PC-3 (cell line): ENCODE measurements at regions not wholly inside any gene's neighbourhood (a gene's known extent, or its start where the extent isn't known, plus 50 kb on each side); places are given as distances from the start of the nearest gene placed in this dataset.

Source experiments
- ATAC-seq: fragments of 200-7000 bp; cut with Tn5 transposase; 2 replicates; pipeline ENCODE4 v1.9.1; 2020; ENCODE audit warnings: mild to moderate bottlenecking, moderate library complexity
- BruUV-seq: library from RNA; stranded (reverse); fragments of 400-500 nt; replicated peaks from 2 replicates; lab custom pipeline; 2021; lab: Mats Ljungman, UMichigan
- CTCF ChIA-PET: fragments of 300-600 bp; sonication (Branson Sonifier 250); formaldehyde crosslinking; loops from one replicate; lab custom pipeline; 2022; ENCODE audit warnings: antibody characterized with exemption; lab: Charles Lee
- POLR2A ChIA-PET: fragments of 300-600 bp; sonication (Branson Sonifier 250); formaldehyde crosslinking; loops from one replicate; lab custom pipeline; 2022; ENCODE audit warnings: antibody characterized with exemption; ENCODE audit not compliant: unreplicated experiment; lab: Charles Lee
- DNase-seq: peaks from one replicate; pipeline ENCODE4 v3.0.0-alpha.2; 2015
- H2AFZ ChIP-seq: fragments of 300-600 bp; sonication (generic); 2 replicates; pipeline ENCODE4 v1.6.0; 2016; ENCODE audit warnings: antibody characterized with exemption, low read length
- H3F3A ChIP-seq: fragments of 300-600 bp; sonication (generic); one replicate; pipeline ENCODE4 v1.6.0; 2017; ENCODE audit warnings: antibody characterized with exemption, low read length, control low read depth, mild to moderate bottlenecking; ENCODE audit not compliant: unreplicated experiment
- H3K27ac ChIP-seq: fragments of 300-600 bp; sonication (generic); 2 replicates; pipeline ENCODE4 v1.5.1; 2016; ENCODE audit warnings: mild to moderate bottlenecking, low read length
- H3K27me3 ChIP-seq: fragments of 300-600 bp; sonication (generic); 2 replicates; pipeline ENCODE4 v1.6.1; 2016; ENCODE audit warnings: low read length, mixed read lengths
- H3K36me3 ChIP-seq: fragments of 300-600 bp; sonication (generic); 2 replicates; pipeline ENCODE4 v1.6.1; 2016; ENCODE audit warnings: low read depth, mixed run types, low read length, mixed read lengths
- H3K4me1 ChIP-seq: fragments of 300-600 bp; sonication (generic); 2 replicates; pipeline ENCODE4 v1.5.1; 2016; ENCODE audit warnings: low read length; ENCODE audit not compliant: insufficient read depth
- H3K4me2 ChIP-seq: fragments of 300-600 bp; sonication (generic); 2 replicates; pipeline ENCODE4 v1.6.0; 2016; ENCODE audit warnings: low read length
- H3K4me3 ChIP-seq: fragments of 300-600 bp; sonication (generic); 2 replicates; pipeline ENCODE4 v1.5.1; 2016; ENCODE audit warnings: mild to moderate bottlenecking, low read length, mixed read lengths
- H3K79me2 ChIP-seq: fragments of 300-600 bp; sonication (generic); 2 replicates; pipeline ENCODE4 v1.6.1; 2017; ENCODE audit warnings: low read length, mixed read lengths
- H3K9ac ChIP-seq: fragments of 300-600 bp; sonication (generic); 2 replicates; pipeline ENCODE4 v1.6.0; 2016; ENCODE audit warnings: mild to moderate bottlenecking, low read length
- H3K9me2 ChIP-seq: fragments of 300-600 bp; sonication (generic); replicated peaks from 2 replicates; pipeline ENCODE4 v1.6.1; 2016; ENCODE audit warnings: mixed run types, low read length, mixed read lengths
- H3K9me3 ChIP-seq: fragments of 300-600 bp; sonication (generic); 2 replicates; pipeline ENCODE4 v1.6.1; 2016; ENCODE audit warnings: low read length, mixed read lengths
- H4K20me1 ChIP-seq: fragments of 300-600 bp; sonication (generic); 2 replicates; pipeline ENCODE4 v1.6.1; 2016; ENCODE audit warnings: low read length, mixed read lengths
- CTCF ChIP-seq: fragments of 300-600 bp; sonication (generic); conservative IDR thresholded peaks from 2 replicates; pipeline ENCODE4 v1.5.1; 2017; ENCODE audit warnings: antibody characterized with exemption, low read depth, mild to moderate bottlenecking, low read length
- EZH2 ChIP-seq: fragments of 300-600 bp; sonication (generic); IDR thresholded peaks from one replicate; pipeline ENCODE4 v1.6.1; 2017; ENCODE audit warnings: antibody characterized with exemption, mild to moderate bottlenecking, low read length; ENCODE audit not compliant: unreplicated experiment
- EZH2phosphoT487 ChIP-seq: fragments of 300-600 bp; sonication (generic); IDR thresholded peaks from 2 replicates; pipeline ENCODE4 v1.6.1; 2018; ENCODE audit warnings: mild to moderate bottlenecking, antibody characterized with exemption, low read length, borderline replicate concordance
- intact Hi-C: fragments of 100-400 bp; cut with micrococcal nuclease; formaldehyde crosslinking; loops from 2 replicates; pipeline ENCODE4 v1.9.0; 2023

GRCh38 chr1:38454236-38454635 is 405.3 kb downstream of the RRAGC start:
- H3K9me2 ChIP-seq: no peaks in the 10 kb centered on the region
- peaks cover 49% of the 10 kb centered on the region for H3K27me3 ChIP-seq
- no peak for TF ChIP-seq EZH2phosphoT487
- no peak for TF ChIP-seq EZH2
- TF ChIP-seq CTCF: no peak
- CTCF ChIA-PET: no interaction called here
- H3K4me3 ChIP-seq: no peak overlapping the region
- H3K9ac ChIP-seq: no peak overlapping the region
- no peak overlapping the region for H2AFZ ChIP-seq
- ATAC-seq: no peak
- no peaks in the 10 kb centered on the region for H3K4me1 ChIP-seq
- no peak overlapping the region for H3K27ac ChIP-seq
- POLR2A ChIA-PET: no interaction called here
- H3F3A ChIP-seq: no peaks in the 10 kb centered on the region
- H4K20me1 ChIP-seq: no peaks in the 10 kb centered on the region
- peak; percentile 4 for DNase-seq
- H3K9me3 ChIP-seq: no peaks in the 10 kb centered on the region
- no peaks in the 10 kb centered on the region for H3K79me2 ChIP-seq
- no peak overlapping the region for H3K4me2 ChIP-seq
- intact Hi-C loops: no loop called here
- no TSS peak for BruUV-seq
- no peaks in the 10 kb centered on the region for H3K36me3 ChIP-seq

- no peak for ATAC-seq
- H3K9me3 ChIP-seq: no peaks in the 10 kb centered on the region
- no peak overlapping the region for H2AFZ ChIP-seq
- ChIA-PET POLR2A (no interaction called here), CTCF (no interaction called here)
- no peaks in the 10 kb centered on the region for H3K9me2 ChIP-seq
- H3K4me2 ChIP-seq: no peak overlapping the region
- no peak for DNase-seq
- no peak overlapping the region for H3K9ac ChIP-seq
- no peaks in the 10 kb centered on the region for H3K36me3 ChIP-seq
- no peak overlapping the region for H3K4me3 ChIP-seq
- intact Hi-C loops: no loop called here
- no peak overlapping the region for H3K27ac ChIP-seq
- TF ChIP-seq EZH2phosphoT487 (no peak), EZH2 (no peak), CTCF (no peak)
- no peaks in the 10 kb centered on the region for H3K79me2 ChIP-seq
- H3F3A ChIP-seq: no peaks in the 10 kb centered on the region
- H4K20me1 ChIP-seq: no peaks in the 10 kb centered on the region
- no TSS peak for BruUV-seq
- H3K27me3 ChIP-seq: peaks cover 63% of the 10 kb centered on the region
- H3K4me1 ChIP-seq: no peaks in the 10 kb centered on the region
Measured at GRCh38 chr1:38452246-38452645, 405.7 kb upstream of the POU3F1 start.

- no TSS peak for BruUV-seq
- intact Hi-C loops: no loop called here
- Histone ChIP-seq H3K4me1 (no peaks in the 10 kb centered on the region), H3K27me3 (peaks cover 57% of the 10 kb centered on the region), H3K36me3 (no peaks in the 10 kb centered on the region), H3K9me3 (no peaks in the 10 kb centered on the region), H4K20me1 (no peaks in the 10 kb centered on the region), H3F3A (no peaks in the 10 kb centered on the region), H3K4me3 (no peak overlapping the region), H3K9me2 (no peaks in the 10 kb centered on the region), H3K9ac (no peak overlapping the region), H2AFZ (no peak overlapping the region), H3K4me2 (no peak overlapping the region), H3K27ac (no peak overlapping the region), H3K79me2 (no peaks in the 10 kb centered on the region)
- no peak for ATAC-seq
- TF ChIP-seq EZH2 (no peak), CTCF (no peak), EZH2phosphoT487 (no peak)
- POLR2A ChIA-PET: no interaction called here
- no peak for DNase-seq
- CTCF ChIA-PET: no interaction called here
Measured at GRCh38 chr1:38451541-38451993, 405.0 kb upstream of the POU3F1 start.
